ENCODE measurements at regions not wholly inside any gene's neighbourhood (a gene's known extent, or its start where the extent isn't known, plus 50 kb on each side); places are given as distances from the start of the nearest gene placed in this dataset.

DNA sequence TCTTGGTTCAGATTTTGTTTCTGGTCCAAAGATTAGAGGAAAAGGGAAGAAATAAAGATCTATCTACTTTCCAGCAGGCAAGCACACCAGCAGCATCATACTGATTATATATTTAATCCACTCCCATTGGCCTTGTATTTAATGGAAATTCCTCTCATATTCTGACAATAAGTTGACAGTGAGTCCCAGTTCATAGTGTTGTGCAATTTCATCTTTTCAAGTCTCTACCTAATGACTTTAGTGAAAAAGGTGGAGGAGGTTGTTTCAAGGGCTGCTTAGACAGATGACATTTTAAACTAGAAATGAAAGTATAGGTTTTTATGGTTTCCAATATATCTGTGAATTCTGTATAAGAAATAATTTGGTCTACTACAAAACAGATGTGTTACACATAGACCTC lies 298.6 kb downstream of the PABPC4L start:
- no peak for DNase-seq (ENCODE audit: low read depth in 3 of 3, low spot score in 2 of 3)

DNA sequence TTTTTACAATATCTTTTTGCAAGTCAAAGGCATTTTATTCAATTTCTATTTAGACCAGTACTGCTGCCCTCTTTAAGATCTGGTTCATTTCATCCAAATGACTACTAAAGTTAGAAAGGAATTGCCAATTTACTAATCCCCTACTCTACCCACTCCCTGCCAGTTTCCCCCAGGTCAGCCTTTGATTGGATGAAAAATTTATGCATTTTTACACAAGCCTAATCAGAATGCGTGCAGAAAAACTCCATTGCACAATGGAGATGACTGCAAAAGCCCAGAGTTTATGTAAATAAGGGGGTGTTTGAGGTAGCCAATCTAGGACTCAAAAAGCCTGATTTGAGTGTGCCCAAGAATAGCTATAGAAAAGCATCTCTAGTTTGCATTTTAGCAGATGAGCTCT lies 310.6 kb downstream of the PABPC4L start:
- no peak for DNase-seq (ENCODE audit: low read depth in 3 of 3, low spot score in 2 of 3)

- DNase-seq (ENCODE audit: low read depth in 3 of 3, low spot score in 2 of 3), result no peak
These were observed 313.9 kb downstream of the PABPC4L start for GRCh38 chr4:133887723-133888122.

DNA sequence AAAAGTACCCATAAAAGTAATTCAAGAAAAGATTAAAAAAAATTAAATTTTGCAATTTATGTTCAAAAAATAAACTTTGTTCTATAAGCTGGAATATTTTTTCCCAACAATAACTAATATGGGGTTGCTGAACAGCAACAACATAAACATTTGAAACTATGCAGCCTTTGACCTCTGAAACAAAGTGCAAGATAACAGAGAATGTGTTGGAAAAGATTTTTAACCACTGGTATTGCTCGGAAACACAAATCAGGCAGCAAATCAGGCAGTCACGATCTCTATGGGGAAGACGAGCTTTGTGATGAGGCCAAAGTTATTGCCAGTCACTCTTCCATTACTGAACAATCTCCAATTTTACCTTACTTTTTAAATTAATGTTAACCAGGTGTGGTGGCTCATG lies 332.1 kb downstream of the PABPC4L start:
- DNase-seq (ENCODE audit: low read depth in 3 of 3, low spot score in 2 of 3), result no peak

- DNase-seq (ENCODE audit: low read depth in 3 of 3, low spot score in 2 of 3), result no peak
These were observed 332.7 kb downstream of the PABPC4L start for GRCh38 chr4:133868856-133869255.

DNA sequence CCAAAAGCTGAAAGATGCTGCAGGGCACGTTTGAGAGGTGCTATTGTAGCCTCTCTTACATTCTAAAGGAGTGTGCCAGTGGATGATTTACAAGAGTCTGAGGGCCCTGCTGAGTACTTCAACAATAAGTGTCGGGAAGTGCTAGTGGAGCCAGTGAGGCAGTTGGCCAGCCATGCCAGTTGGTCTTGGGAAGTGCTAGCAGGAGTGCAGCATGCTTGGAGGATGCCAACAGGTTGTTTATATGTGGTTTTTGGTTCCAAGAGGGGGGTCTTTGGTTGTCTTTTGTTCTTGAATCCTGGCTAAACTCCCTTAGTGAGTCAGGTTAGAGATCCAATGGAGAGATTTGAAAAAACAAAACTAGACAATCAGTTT lies 335.3 kb downstream of the PABPC4L start:
- DNase-seq (ENCODE audit: low read depth in 3 of 3, low spot score in 2 of 3), result no peak

GRCh38 chr4:133865612-133866327 lies 335.8 kb downstream of the PABPC4L start:
- no peak for DNase-seq (ENCODE audit: low read depth in 3 of 3, low spot score in 2 of 3)

DNA sequence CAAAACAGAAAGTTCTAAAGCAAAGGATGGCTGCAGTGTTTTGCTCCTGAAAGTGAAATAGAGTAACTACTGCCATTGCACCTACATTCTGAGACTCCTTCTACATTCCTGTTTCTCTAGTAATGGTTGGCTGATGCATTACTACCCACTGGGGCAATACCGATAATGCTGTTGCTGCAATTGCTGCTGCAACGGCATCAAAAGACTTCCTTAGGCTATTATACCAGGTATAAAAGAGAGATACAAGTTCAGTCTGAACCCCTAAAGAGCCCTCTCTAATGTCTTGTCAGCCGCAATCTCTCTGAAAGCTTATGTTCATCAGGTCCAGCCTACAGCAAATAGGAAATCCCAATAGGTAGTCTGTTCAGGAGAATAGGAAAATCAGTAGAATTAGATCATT lies 338.4 kb downstream of the PABPC4L start:
- no peak for DNase-seq (ENCODE audit: low read depth in 3 of 3, low spot score in 2 of 3)

GRCh38 chr4:133856731-133857355 lies 344.7 kb downstream of the PABPC4L start:
- no peak for DNase-seq (ENCODE audit: low read depth in 3 of 3, low spot score in 2 of 3)

DNA sequence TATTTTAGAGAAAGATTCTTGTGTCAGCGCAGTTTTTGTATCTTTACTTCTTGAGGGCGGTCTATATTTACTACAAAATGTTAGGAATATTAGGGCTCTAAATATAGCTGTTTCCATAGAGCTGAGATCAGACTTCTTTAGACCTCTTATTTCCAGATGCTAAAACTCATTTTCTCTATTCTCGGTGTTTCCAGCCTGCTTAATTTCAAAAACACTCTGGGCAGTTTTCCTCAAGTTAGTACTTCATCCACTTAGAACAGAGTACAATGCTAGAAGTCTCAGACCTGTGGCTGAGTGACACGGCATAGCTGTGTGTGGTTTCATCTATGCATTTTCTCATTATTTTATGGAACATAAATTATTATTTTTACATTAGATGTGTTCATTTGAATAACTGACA lies 346.6 kb downstream of the PABPC4L start:
- DNase-seq (ENCODE audit: low read depth in 3 of 3, low spot score in 2 of 3), result no peak

DNA sequence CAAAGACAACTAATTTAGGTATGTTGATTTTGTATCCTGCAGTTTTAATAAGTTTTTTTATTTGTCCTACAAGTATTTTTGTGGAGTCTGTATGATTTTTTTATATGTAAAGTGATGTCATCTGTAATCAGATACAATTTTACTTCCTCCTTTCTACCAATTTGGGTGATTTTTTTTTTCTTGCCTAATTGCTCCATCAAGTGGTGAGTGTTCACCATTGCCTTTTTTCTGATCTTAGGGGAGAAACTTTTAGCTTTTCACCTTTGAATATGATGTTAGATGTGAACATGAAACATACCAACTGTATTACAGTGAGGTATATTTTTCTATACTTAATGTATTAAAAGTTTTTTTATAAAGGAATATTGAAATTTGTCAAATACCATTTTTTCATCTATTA lies 362.3 kb downstream of the PABPC4L start:
- no peak for DNase-seq (ENCODE audit: low read depth in 3 of 3, low spot score in 2 of 3)

DNA sequence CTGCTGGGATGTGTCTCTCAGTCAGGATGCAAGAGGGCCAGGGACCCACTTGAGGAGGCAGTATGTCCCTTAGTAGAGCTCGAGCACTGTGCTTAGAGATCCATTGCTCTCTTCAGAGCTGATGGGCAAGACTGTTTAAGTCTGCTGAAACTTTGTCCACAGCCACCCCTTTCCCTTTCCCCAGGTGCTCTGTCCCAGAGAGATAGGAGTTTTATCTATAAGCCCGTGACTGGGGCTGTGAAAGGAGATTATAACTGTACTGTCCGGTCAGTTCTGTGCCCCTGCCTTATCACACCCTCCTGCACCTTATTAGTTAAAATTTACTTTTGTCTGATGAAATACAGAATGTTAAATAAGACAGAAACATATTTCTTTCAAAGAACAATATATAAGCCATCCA lies 378.4 kb downstream of the PABPC4L start:
- no peak for DNase-seq (ENCODE audit: low read depth in 3 of 3, low spot score in 2 of 3)

GRCh38 chr4:133812954-133813353 lies 388.6 kb downstream of the PABPC4L start:
- no peak for DNase-seq (ENCODE audit: low read depth in 3 of 3, low spot score in 2 of 3)

DNA sequence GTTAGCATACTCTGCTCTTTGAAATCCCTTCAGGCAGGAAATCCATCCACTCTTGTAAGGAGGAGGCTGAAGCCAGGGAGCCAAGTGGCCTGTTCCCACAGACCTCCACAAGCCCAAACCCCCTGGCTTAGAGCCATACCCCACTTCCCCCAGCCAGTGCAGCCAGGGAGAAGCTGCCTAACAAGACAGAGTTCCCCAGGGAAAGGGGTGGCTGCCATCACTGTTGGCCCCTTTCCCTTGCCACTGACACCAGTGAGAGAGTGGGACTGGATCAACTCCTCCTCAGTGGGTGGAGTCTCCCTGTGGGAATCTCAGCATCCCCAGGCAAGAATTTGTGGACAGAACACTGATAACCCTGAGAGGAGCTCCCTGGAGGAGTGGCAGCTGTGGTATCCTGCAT lies 389.4 kb downstream of the PABPC4L start:
- DNase-seq (ENCODE audit: low read depth in 3 of 3, low spot score in 2 of 3), result no peak

DNA sequence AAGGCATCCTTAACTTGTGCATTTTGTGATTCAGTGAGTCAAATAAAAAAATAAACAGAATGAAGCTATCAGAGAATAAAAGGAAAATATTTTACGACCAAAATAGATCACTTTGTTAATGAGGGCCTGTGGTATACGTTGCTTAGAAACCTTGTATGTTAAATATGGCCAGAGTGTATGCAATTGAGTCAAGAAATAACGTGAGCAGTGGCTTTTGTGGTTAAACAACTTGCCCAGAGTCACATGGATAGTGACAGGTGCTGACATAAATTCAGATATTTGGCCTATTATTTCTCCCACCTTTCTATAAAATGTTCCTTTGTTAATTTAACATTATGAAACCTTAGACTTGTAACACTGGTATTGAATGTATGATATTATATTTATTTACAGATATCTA lies 393.4 kb downstream of the PABPC4L start:
- no peak for DNase-seq (ENCODE audit: low read depth in 3 of 3, low spot score in 2 of 3)

- DNase-seq (ENCODE audit: low read depth in 3 of 3, low spot score in 2 of 3), result no peak
These were observed 398.2 kb downstream of the PABPC4L start for GRCh38 chr4:133803341-133803740.

DNA sequence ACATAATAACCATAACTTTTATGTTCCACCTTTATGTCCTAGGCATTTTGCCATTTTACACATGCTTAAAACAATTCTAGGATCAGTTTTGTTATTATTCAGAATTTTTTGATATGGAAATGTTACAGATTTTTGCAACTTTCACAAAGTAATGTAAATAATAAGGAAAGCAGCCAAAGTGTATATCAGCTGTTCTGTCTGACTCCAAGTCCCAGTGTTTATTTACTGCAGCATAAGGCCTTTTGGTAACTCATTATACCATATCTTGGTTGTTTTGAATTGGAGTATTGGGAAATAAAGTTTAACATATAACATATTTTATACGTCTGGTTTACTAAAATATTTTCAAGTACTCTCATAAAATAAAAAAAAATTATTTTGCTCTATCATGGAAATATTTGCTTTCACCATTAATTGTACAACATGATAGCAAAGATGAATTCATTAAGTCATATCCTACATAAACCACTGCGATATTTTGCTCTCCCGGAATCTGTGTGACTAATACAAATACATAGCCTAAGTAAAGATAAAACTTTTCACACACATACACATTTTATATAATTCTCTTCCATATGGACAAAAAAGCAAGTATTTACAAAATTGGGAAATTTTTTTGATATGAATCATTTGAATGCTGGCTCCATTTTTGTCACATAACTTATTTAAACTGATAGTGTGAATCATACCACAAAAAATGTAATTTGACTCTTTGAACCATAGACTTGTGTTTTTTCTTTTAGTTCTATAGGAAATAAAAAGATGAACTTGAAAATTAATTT lies 399.0 kb downstream of the PABPC4L start:
- no peak for DNase-seq (ENCODE audit: low read depth in 3 of 3, low spot score in 2 of 3)

GRCh38 chr4:133801883-133802282 lies 399.7 kb downstream of the PABPC4L start:
- no peak for DNase-seq (ENCODE audit: low read depth in 3 of 3, low spot score in 2 of 3)

DNA sequence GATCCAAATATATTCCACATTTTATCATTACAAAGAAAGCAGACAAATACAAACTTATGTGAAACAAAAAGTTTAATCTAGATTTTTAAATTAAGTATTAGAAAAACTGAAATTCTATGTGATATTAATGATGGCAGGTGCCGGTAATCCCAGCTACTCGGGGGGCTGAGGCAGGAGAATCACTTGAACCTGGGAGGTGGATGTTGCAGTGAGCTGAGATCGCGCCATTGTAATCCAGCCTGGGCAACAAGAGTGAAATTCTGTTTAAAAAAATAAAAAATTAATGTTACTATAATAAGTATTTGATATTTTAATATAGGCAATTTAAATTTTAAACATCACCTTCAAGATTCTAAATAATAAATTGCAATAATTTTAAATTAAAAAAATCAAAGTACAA lies 400.6 kb downstream of the PABPC4L start:
- DNase-seq (ENCODE audit: low read depth in 3 of 3, low spot score in 2 of 3), result no peak

- DNase-seq (ENCODE audit: low read depth in 3 of 3, low spot score in 2 of 3), result no peak
These were observed 401.8 kb downstream of the PABPC4L start for GRCh38 chr4:133799717-133800315.

DNA sequence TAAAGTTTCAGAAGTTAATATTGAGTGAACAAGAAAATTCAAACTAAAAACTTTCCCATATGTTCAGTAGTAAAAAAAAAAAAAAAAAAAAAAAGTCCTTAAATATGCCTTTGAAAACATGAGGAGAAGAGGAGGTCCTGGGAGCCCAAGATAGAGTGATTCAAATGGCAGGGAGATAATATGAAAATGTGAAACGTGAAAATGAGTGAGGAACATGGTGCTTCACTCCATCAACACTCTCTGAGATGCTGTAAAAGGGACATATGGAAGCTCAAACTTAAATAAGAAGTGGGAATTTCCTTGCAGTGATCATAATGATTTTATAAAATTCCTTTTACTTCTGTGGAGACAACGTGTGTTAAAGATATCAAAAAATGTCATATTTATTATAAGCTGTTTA lies 423.9 kb downstream of the PABPC4L start:
- DNase-seq (ENCODE audit: low read depth in 3 of 3, low spot score in 2 of 3), result no peak

- no peak for DNase-seq (ENCODE audit: low read depth in 3 of 3, low spot score in 2 of 3)
These were observed 424.6 kb downstream of the PABPC4L start for GRCh38 chr4:133776961-133777360.

Data from right renal cortex interstitium (tissue), 3 donors.